GM12873 (cell line): ENCODE measurements at regions not wholly inside any gene's neighbourhood (a gene's known extent, or its start where the extent isn't known, plus 50 kb on each side); places are given as distances from the start of the nearest gene placed in this dataset.

Experiments
- TF ChIP-seq, protein P1 (sequence below): IDR thresholded peaks from 2 replicates; pipeline ENCODE4 v1.5.1; 2012; ENCODE audit warnings: low read depth, mild to moderate bottlenecking, moderate library complexity, low read length, control low read depth; ENCODE audit not compliant: insufficient read depth; ENCODE audit errors: missing control alignments

GRCh38 chr18:46271488-46271887 is 167.3 kb downstream of the HAUS1 start:
- TF ChIP-seq, protein P1, sequence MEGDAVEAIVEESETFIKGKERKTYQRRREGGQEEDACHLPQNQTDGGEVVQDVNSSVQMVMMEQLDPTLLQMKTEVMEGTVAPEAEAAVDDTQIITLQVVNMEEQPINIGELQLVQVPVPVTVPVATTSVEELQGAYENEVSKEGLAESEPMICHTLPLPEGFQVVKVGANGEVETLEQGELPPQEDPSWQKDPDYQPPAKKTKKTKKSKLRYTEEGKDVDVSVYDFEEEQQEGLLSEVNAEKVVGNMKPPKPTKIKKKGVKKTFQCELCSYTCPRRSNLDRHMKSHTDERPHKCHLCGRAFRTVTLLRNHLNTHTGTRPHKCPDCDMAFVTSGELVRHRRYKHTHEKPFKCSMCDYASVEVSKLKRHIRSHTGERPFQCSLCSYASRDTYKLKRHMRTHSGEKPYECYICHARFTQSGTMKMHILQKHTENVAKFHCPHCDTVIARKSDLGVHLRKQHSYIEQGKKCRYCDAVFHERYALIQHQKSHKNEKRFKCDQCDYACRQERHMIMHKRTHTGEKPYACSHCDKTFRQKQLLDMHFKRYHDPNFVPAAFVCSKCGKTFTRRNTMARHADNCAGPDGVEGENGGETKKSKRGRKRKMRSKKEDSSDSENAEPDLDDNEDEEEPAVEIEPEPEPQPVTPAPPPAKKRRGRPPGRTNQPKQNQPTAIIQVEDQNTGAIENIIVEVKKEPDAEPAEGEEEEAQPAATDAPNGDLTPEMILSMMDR = no peak

- TF ChIP-seq, protein P1 = no peak
Observed at GRCh38 chr18:46273861-46274260, 169.7 kb downstream of the HAUS1 start.

DNA sequence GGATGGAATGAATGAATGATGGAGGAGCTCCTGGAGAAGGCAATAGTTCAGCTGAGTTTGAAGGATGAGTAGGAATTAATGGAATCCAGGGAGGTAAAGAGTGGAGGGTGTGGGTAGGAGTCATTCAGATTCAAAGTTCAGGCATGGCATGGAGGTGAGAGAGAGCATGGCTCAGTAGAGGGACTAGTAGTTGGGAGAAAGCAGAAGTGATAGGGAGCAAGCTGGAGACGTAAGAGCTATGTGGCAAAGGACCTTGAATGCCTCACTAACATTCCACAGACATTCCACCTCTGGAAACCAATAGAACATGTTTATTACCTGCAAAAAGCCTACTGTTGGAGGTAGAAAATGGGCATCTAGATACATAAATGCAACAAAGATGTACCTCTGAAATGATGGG is 170.1 kb downstream of the HAUS1 start:
- TF ChIP-seq, protein P1 = no peak

DNA sequence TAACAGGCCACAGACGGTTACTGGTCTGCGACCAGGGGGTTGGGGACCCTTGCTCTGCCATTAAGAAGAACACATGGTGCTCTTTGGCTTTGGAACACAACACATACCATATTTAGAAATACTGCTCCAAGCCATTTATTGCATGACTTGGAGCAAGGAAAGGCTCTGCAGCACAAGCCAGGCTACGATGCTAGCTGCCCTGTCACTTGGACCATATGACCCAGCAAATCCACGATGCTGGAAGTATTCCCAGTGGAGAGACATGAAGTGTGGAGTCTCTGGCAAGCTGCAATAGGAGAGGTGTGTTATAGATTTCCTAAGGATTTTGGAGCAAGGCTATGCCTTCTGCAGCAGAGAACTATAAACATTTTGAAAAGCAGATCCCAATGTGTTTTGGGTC is 171.2 kb downstream of the HAUS1 start:
- TF ChIP-seq, protein P1 = no peak

DNA sequence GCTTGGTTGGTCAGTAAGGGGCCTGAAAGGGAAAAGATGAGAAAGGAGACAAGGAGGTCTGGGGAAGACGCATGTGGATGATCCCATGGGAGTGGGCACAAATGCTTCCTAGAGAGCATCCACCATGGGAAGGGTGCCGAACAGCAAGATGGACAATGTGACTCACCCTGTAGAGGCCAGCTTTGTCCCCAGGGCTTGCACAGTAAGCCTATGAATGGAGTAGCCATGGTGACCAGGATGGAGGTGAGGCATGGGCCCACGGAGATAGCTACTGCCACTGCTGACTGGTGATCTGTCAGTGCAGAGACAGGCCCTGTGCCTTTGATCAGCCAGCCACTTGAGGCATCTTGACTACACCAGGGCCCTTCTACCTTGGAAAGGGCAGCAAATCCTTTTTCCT is 172.6 kb downstream of the HAUS1 start:
- TF ChIP-seq, protein P1 = no peak

- TF ChIP-seq, protein P1 = no peak
Observed at GRCh38 chr18:46278481-46279465, 174.6 kb downstream of the HAUS1 start.

GRCh38 chr18:46279673-46280072 is 175.5 kb downstream of the HAUS1 start:
- TF ChIP-seq, protein P1 = no peak
